Mesothelial cell of epicardium (in vitro differentiated cells): ENCODE measurements at regions not wholly inside any gene's neighbourhood (a gene's known extent, or its start where the extent isn't known, plus 50 kb on each side); places are given as distances from the start of the nearest gene placed in this dataset.

Source experiments
- DNase-seq, 2 experiments: peaks; one replicate each; pipeline ENCODE4 v3.0.0; 2021; ENCODE audit warnings: low spot score in 2 of 2; ENCODE audit not compliant: unreplicated experiment in 2 of 2
- H3K27ac Mint-ChIP-seq: 2 replicates; pipeline ENCODE4 v1.8.0; 2021; ENCODE audit warnings: mixed read lengths
- H3K27me3 Mint-ChIP-seq: 2 replicates; pipeline ENCODE4 v1.8.0; 2021; ENCODE audit warnings: low read depth, mixed read lengths
- H3K36me3 Mint-ChIP-seq: 2 replicates; pipeline ENCODE4 v1.8.0; 2021; ENCODE audit warnings: mixed read lengths
- H3K4me1 Mint-ChIP-seq: 2 replicates; pipeline ENCODE4 v1.8.0; 2021; ENCODE audit warnings: mixed read lengths
- H3K4me3 Mint-ChIP-seq: 2 replicates; pipeline ENCODE4 v1.8.0; 2021; ENCODE audit warnings: mild to moderate bottlenecking, moderate library complexity, mixed read lengths
- H3K9me3 Mint-ChIP-seq: 2 replicates; pipeline ENCODE4 v1.8.0; 2021; ENCODE audit warnings: mixed read lengths
- CTCF ChIP-seq: fragments of 200-600 bp; sonication (generic); IDR thresholded peaks from one replicate; pipeline ENCODE4 v1.5.0; 2021; ENCODE audit warnings: antibody characterized with exemption; ENCODE audit not compliant: unreplicated experiment

- Mint-ChIP-seq H3K9me3 (no peaks in the 10 kb centered on the region), H3K4me3 (no peak overlapping the region), H3K4me1 (peaks cover 2% of the 10 kb centered on the region), H3K36me3 (no peaks in the 10 kb centered on the region), H3K27ac (no peak overlapping the region), H3K27me3 (peaks cover 6% of the 10 kb centered on the region)
- TF ChIP-seq CTCF: no peak
- no peak for DNase-seq
These were observed 142.1 kb downstream of the PDGFRA start for GRCh38 chr4:54371173-54371572.

GRCh38 chr4:54372951-54373350 lies 143.9 kb downstream of the PDGFRA start:
- Mint-ChIP-seq H3K36me3 (no peaks in the 10 kb centered on the region), H3K9me3 (no peaks in the 10 kb centered on the region), H3K4me1 (no peaks in the 10 kb centered on the region), H3K27me3 (peaks cover 6% of the 10 kb centered on the region), H3K27ac (no peak overlapping the region), H3K4me3 (no peak overlapping the region)
- DNase-seq: no peak
- no peak for TF ChIP-seq CTCF

GRCh38 chr4:54373718-54374210 lies 144.7 kb downstream of the PDGFRA start:
- Mint-ChIP-seq H3K27me3 (peaks cover 2% of the 10 kb centered on the region), H3K4me3 (no peak overlapping the region), H3K27ac (no peak overlapping the region), H3K9me3 (no peaks in the 10 kb centered on the region), H3K4me1 (no peaks in the 10 kb centered on the region), H3K36me3 (no peaks in the 10 kb centered on the region)
- no peak for TF ChIP-seq CTCF
- no peak for DNase-seq

GRCh38 chr4:54378461-54378860 lies 149.4 kb downstream of the PDGFRA start:
- Mint-ChIP-seq H3K4me1 (peaks cover 6% of the 10 kb centered on the region), H3K27ac (no peak overlapping the region), H3K9me3 (no peaks in the 10 kb centered on the region), H3K36me3 (no peaks in the 10 kb centered on the region), H3K27me3 (no peaks in the 10 kb centered on the region), H3K4me3 (no peak overlapping the region)
- no peak for DNase-seq
- no peak for TF ChIP-seq CTCF

- Mint-ChIP-seq H3K9me3 (peaks cover 4% of the 10 kb centered on the region), H3K36me3 (no peaks in the 10 kb centered on the region), H3K27ac (no peak overlapping the region), H3K4me3 (no peak overlapping the region), H3K4me1 (peaks cover 6% of the 10 kb centered on the region), H3K27me3 (peaks cover 7% of the 10 kb centered on the region)
- TF ChIP-seq CTCF: no peak
- no peak for DNase-seq
These were observed 155.1 kb downstream of the PDGFRA start for GRCh38 chr4:54384152-54384551.

GRCh38 chr4:54384563-54384962 lies 155.5 kb downstream of the PDGFRA start:
- Mint-ChIP-seq H3K27ac (no peak overlapping the region), H3K4me1 (peaks cover 6% of the 10 kb centered on the region), H3K27me3 (peaks cover 7% of the 10 kb centered on the region), H3K9me3 (peaks cover 4% of the 10 kb centered on the region), H3K4me3 (no peak overlapping the region), H3K36me3 (no peaks in the 10 kb centered on the region)
- DNase-seq: no peak
- TF ChIP-seq CTCF: no peak
